ENCODE measurements at regions not wholly inside any gene's neighbourhood (a gene's known extent, or its start where the extent isn't known, plus 50 kb on each side); places are given as distances from the start of the nearest gene placed in this dataset.

DNA sequence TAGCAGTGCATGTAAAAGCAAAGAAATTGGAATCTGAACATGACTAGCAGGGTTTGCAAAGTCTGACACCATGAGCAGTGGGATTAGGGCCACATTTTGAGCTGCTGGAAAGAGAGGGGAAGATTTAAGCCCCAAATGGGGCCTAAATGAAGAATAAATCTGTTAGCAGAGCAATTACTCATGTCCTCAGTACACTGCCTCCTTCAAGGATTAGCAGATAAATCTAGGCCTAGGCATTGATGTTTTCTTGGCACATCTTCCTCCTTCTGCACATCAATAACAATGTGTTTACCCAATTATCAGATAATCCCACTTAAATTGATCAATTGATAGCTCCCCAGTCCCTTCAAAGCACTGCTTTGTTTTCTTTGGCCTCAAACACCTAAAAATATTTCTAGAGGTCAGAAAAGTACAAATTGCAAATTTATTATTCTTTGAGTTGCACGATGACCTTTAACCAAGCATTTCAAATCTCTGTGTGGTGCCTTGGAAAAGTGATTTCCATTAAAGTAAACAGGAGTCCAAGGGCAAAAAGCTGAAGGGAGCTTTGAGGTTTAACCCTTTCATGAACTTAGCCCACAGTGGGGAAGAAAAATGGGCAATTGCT lies 514.7 kb upstream of the CHORDC1 start:
- ATAC-seq (no peak), DNase-seq (no peak)
- TF ChIP-seq EZH2 (IDR thresholded peaks at IDR 0.05; ENCODE audit: low read length, unreplicated experiment), result no peak
- TF ChIP-seq CTCF (conservative IDR thresholded peaks at IDR 0.05; ENCODE audit: low read depth, low read length), result no peak
- TF ChIP-seq EZH2phosphoT487 (IDR thresholded peaks at IDR 0.05; ENCODE audit: borderline replicate concordance, low read length), result no peak
- ChIA-PET CTCF (no interaction called here), POLR2A (ENCODE audit: unreplicated experiment) (no interaction called here)
- Histone ChIP-seq H3K27ac (ENCODE audit: low read length) (no peak overlapping the region), H3K4me3 (ENCODE audit: low read length) (no peak overlapping the region), H3K9ac (ENCODE audit: low read length) (no peak overlapping the region), H3K9me2 (replicated peaks; ENCODE audit: low read length) (no peaks in the 10 kb centered on the region), H3K9me3 (ENCODE audit: low read length) (no peaks in the 10 kb centered on the region), H3K27me3 (ENCODE audit: low read length) (no peaks in the 10 kb centered on the region), H3K4me2 (ENCODE audit: low read length) (no peak overlapping the region), H4K20me1 (ENCODE audit: low read length) (no peaks in the 10 kb centered on the region), H2AFZ (ENCODE audit: low read length) (no peak overlapping the region), H3K79me2 (ENCODE audit: low read length) (no peaks in the 10 kb centered on the region), H3F3A (ENCODE audit: low read length, unreplicated experiment) (no peaks in the 10 kb centered on the region), H3K4me1 (ENCODE audit: insufficient read depth, low read length) (no peaks in the 10 kb centered on the region), H3K36me3 (ENCODE audit: low read depth, low read length) (no peaks in the 10 kb centered on the region)
- no TSS peak for BruUV-seq (replicated peaks)
- intact Hi-C loops (cut with micrococcal nuclease), result no loop called here

DNA sequence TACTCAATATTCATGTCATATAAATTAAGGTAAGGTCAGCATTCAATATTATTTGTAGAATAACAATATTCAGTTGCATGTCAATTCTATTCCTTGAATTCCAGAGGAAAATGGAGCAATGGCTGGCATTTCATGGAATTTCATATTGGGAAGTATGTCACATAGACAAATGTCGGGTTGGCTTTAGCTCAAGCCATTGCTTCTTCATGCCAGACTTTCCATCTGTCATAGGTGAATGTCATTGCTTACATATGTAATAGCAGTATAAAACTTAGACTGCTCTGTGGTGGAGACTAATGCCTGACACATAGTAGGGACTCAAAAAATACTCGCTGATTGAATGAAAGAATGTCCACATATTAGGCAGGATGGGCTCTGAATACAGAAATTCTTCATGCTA lies 509.6 kb upstream of the CHORDC1 start:
- no peak overlapping the region for H3K4me3 ChIP-seq (ENCODE audit: low read length)
- H2AFZ ChIP-seq (ENCODE audit: low read length), result no peak overlapping the region
- H3K4me2 ChIP-seq (ENCODE audit: low read length), result no peak overlapping the region
- intact Hi-C loops (cut with micrococcal nuclease), result no loop called here
- no peaks in the 10 kb centered on the region for H3K9me2 ChIP-seq (replicated peaks; ENCODE audit: low read length)
- no peaks in the 10 kb centered on the region for H3F3A ChIP-seq (ENCODE audit: low read length, unreplicated experiment)
- TF ChIP-seq CTCF (conservative IDR thresholded peaks at IDR 0.05; ENCODE audit: low read depth, low read length) (no peak), EZH2phosphoT487 (IDR thresholded peaks at IDR 0.05; ENCODE audit: borderline replicate concordance, low read length) (no peak), EZH2 (IDR thresholded peaks at IDR 0.05; ENCODE audit: low read length, unreplicated experiment) (no peak)
- no peak overlapping the region for H3K9ac ChIP-seq (ENCODE audit: low read length)
- no peaks in the 10 kb centered on the region for H3K36me3 ChIP-seq (ENCODE audit: low read depth, low read length)
- no TSS peak for BruUV-seq (replicated peaks)
- H3K9me3 ChIP-seq (ENCODE audit: low read length), result peaks cover 8% of the 10 kb centered on the region; the same call in 1 of the 2 replicates
- ATAC-seq (no peak), DNase-seq (no peak)
- no peaks in the 10 kb centered on the region for H3K79me2 ChIP-seq (ENCODE audit: low read length)
- H3K27me3 ChIP-seq (ENCODE audit: low read length), result no peaks in the 10 kb centered on the region
- H3K27ac ChIP-seq (ENCODE audit: low read length), result no peak overlapping the region
- POLR2A ChIA-PET (ENCODE audit: unreplicated experiment), result no interaction called here
- CTCF ChIA-PET, result no interaction called here
- no peaks in the 10 kb centered on the region for H4K20me1 ChIP-seq (ENCODE audit: low read length)
- H3K4me1 ChIP-seq (ENCODE audit: insufficient read depth, low read length), result no peaks in the 10 kb centered on the region

DNA sequence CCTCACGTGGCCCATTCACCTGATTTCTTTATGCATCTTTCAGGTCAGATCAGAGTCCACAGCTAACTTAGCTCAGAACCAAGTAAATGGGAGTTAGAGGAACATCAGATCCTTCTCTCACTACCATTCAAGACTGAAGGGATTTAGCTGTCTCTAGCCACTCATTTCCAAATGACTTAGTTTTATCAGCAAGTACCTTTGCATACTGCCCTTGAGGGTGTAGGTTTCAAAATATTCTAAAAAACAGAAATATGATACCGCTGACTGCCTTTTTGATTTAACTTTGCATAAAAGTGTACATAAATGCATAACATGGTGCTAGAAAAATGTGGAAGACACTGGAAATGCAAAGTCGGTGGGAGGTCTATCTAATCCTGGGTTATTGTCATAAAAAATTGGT lies 500.6 kb upstream of the CHORDC1 start:
- Histone ChIP-seq H3K9ac (ENCODE audit: low read length) (no peak overlapping the region), H3K4me3 (ENCODE audit: low read length) (no peak overlapping the region), H3K9me2 (replicated peaks; ENCODE audit: low read length) (no peaks in the 10 kb centered on the region), H3K4me1 (ENCODE audit: insufficient read depth, low read length) (no peaks in the 10 kb centered on the region), H3K4me2 (ENCODE audit: low read length) (no peak overlapping the region), H4K20me1 (ENCODE audit: low read length) (no peaks in the 10 kb centered on the region), H3K79me2 (ENCODE audit: low read length) (no peaks in the 10 kb centered on the region), H3K27me3 (ENCODE audit: low read length) (no peaks in the 10 kb centered on the region), H2AFZ (ENCODE audit: low read length) (no peak overlapping the region), H3K27ac (ENCODE audit: low read length) (no peak overlapping the region), H3K9me3 (ENCODE audit: low read length) (no peaks in the 10 kb centered on the region), H3K36me3 (ENCODE audit: low read depth, low read length) (no peaks in the 10 kb centered on the region), H3F3A (ENCODE audit: low read length, unreplicated experiment) (no peaks in the 10 kb centered on the region)
- no TSS peak for BruUV-seq (replicated peaks)
- TF ChIP-seq CTCF (conservative IDR thresholded peaks at IDR 0.05; ENCODE audit: low read depth, low read length), result no peak
- no peak for TF ChIP-seq EZH2phosphoT487 (IDR thresholded peaks at IDR 0.05; ENCODE audit: borderline replicate concordance, low read length)
- no peak for TF ChIP-seq EZH2 (IDR thresholded peaks at IDR 0.05; ENCODE audit: low read length, unreplicated experiment)
- no peak for ATAC-seq
- CTCF ChIA-PET, result no interaction called here
- POLR2A ChIA-PET (ENCODE audit: unreplicated experiment), result no interaction called here
- no peak for DNase-seq
- intact Hi-C loops (cut with micrococcal nuclease), result no loop called here
